ENCODE measurements at regions not wholly inside any gene's neighbourhood (a gene's known extent, or its start where the extent isn't known, plus 50 kb on each side); places are given as distances from the start of the nearest gene placed in this dataset.

GRCh38 chr14:58697930-58698642 lies 60.3 kb downstream of the DACT1 start:
- Histone ChIP-seq H3K4me2 (replicated peaks; ENCODE audit: extremely low read depth, low read length, poor library complexity, severe bottlenecking) (no peak overlapping the region), H3K27ac (ENCODE audit: low read depth in 1 of 2, low read length in 2 of 2) (no peak overlapping the region), H3K4me1 (ENCODE audit: control insufficient read depth in 1 of 2, insufficient read depth in 2 of 2, low read length in 2 of 2) (no peaks in the 10 kb centered on the region), H3K9ac (ENCODE audit: insufficient read depth, low read length, poor library complexity, severe bottlenecking) (no peak overlapping the region), H3K4me3 (replicated peaks in 1 of 3; ENCODE audit: low read depth in 2 of 3, low read length in 3 of 3) (no peak overlapping the region), H3K79me2 (ENCODE audit: insufficient read depth, low read length) (no peaks in the 10 kb centered on the region), H4K20me1 (ENCODE audit: insufficient read depth, low read length) (no peaks in the 10 kb centered on the region), H3K27me3 (ENCODE audit: control insufficient read depth in 2 of 2, insufficient read depth in 2 of 2, low read length in 2 of 2) (no peaks in the 10 kb centered on the region), H3K36me3 (replicated peaks in 1 of 2; ENCODE audit: control insufficient read depth in 1 of 2, insufficient read depth in 2 of 2, low read length in 2 of 2) (no peaks in the 10 kb centered on the region), H3K9me3 (replicated peaks in 1 of 2; ENCODE audit: control insufficient read depth in 1 of 2, insufficient read depth in 1 of 2, low read length in 2 of 2) (no peaks in the 10 kb centered on the region), H2AFZ (ENCODE audit: insufficient read depth, low read depth, low read length, poor library complexity, severe bottlenecking) (no peak overlapping the region)
- H3K4me1 Mint-ChIP-seq: no peaks in the 10 kb centered on the region
- no peak for DNase-seq
- WGBS (ENCODE audit: insufficient coverage): 89% methylated on average over 1 of the region's 4 CpGs
- H3K27ac Mint-ChIP-seq: no peak overlapping the region
- H3K27me3 Mint-ChIP-seq (ENCODE audit: low read depth in 3 of 3): peaks cover 0 to 5% (median 0%) of the 10 kb centered on the region in 3 donors
- peaks cover 0 to 7% (median 6%) of the 10 kb centered on the region in 7 donors for H3K9me3 Mint-ChIP-seq
- intact Hi-C loops (cut with micrococcal nuclease): no loop called here
- H3K36me3 Mint-ChIP-seq: no peaks in the 10 kb centered on the region
- TF ChIP-seq, protein P1, sequence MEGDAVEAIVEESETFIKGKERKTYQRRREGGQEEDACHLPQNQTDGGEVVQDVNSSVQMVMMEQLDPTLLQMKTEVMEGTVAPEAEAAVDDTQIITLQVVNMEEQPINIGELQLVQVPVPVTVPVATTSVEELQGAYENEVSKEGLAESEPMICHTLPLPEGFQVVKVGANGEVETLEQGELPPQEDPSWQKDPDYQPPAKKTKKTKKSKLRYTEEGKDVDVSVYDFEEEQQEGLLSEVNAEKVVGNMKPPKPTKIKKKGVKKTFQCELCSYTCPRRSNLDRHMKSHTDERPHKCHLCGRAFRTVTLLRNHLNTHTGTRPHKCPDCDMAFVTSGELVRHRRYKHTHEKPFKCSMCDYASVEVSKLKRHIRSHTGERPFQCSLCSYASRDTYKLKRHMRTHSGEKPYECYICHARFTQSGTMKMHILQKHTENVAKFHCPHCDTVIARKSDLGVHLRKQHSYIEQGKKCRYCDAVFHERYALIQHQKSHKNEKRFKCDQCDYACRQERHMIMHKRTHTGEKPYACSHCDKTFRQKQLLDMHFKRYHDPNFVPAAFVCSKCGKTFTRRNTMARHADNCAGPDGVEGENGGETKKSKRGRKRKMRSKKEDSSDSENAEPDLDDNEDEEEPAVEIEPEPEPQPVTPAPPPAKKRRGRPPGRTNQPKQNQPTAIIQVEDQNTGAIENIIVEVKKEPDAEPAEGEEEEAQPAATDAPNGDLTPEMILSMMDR (IDR thresholded peaks at IDR 0.05): no peak
- no peak overlapping the region for H3K4me3 Mint-ChIP-seq

DNA sequence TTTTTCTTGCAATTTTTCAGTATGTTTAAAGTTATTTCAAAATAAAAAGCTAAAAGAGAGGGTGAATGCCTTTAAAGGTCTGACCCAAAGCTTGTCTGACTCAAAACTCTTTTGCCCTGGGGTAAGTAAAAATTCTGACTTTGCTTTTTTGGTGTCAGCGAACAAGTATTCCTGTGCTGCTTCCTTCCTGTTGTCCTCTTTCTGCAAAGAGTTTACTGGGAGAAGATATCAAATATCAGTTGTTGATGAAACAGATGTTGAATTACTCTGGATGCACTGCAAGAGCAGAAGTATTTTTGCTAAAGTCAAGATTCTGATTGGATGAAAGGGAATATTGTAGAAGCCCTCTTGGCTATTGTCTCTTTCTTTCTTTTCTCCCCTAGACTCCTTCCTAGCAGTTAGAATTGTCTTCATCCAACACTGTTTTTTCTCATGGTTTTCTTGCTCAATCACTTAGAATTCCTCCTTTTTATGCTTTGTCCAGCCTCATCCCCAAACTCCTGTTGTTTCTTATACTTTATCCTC lies 62.0 kb downstream of the DACT1 start:
- Histone ChIP-seq H3K36me3 (replicated peaks in 1 of 2; ENCODE audit: control insufficient read depth in 1 of 2, insufficient read depth in 2 of 2, low read length in 2 of 2) (no peaks in the 10 kb centered on the region), H3K4me1 (ENCODE audit: control insufficient read depth in 1 of 2, insufficient read depth in 2 of 2, low read length in 2 of 2) (no peaks in the 10 kb centered on the region), H4K20me1 (ENCODE audit: insufficient read depth, low read length) (no peaks in the 10 kb centered on the region), H3K79me2 (ENCODE audit: insufficient read depth, low read length) (no peaks in the 10 kb centered on the region), H3K27me3 (ENCODE audit: control insufficient read depth in 2 of 2, insufficient read depth in 2 of 2, low read length in 2 of 2) (no peaks in the 10 kb centered on the region), H3K9me3 (replicated peaks in 1 of 2; ENCODE audit: control insufficient read depth in 1 of 2, insufficient read depth in 1 of 2, low read length in 2 of 2) (no peaks in the 10 kb centered on the region), H2AFZ (ENCODE audit: insufficient read depth, low read depth, low read length, poor library complexity, severe bottlenecking) (no peak overlapping the region), H3K4me2 (replicated peaks; ENCODE audit: extremely low read depth, low read length, poor library complexity, severe bottlenecking) (no peak overlapping the region), H3K27ac (ENCODE audit: low read depth in 1 of 2, low read length in 2 of 2) (no peak overlapping the region), H3K4me3 (replicated peaks in 1 of 3; ENCODE audit: low read depth in 2 of 3, low read length in 3 of 3) (no peak overlapping the region), H3K9ac (ENCODE audit: insufficient read depth, low read length, poor library complexity, severe bottlenecking) (no peak overlapping the region)
- no peaks in the 10 kb centered on the region for H3K4me1 Mint-ChIP-seq
- H3K4me3 Mint-ChIP-seq: no peak overlapping the region
- TF ChIP-seq, protein P1 (IDR thresholded peaks at IDR 0.05): no peak
- H3K27ac Mint-ChIP-seq: no peak overlapping the region
- no peaks in the 10 kb centered on the region for H3K36me3 Mint-ChIP-seq
- H3K27me3 Mint-ChIP-seq (ENCODE audit: low read depth in 3 of 3): peaks cover 0 to 3% (median 0%) of the 10 kb centered on the region in 3 donors
- H3K9me3 Mint-ChIP-seq: peaks cover 0 to 7% (median 6%) of the 10 kb centered on the region in 7 donors
- intact Hi-C loops (cut with micrococcal nuclease): no loop called here
- WGBS (ENCODE audit: insufficient coverage): 57% methylated on average over 1 of the region's 1 CpG
- no peak for DNase-seq

Data from CD14-positive monocyte (primary cell).